Limb (tissue), 2 donors: ENCODE measurements at regions not wholly inside any gene's neighbourhood (a gene's known extent, or its start where the extent isn't known, plus 50 kb on each side); places are given as distances from the start of the nearest gene placed in this dataset.

Experiments
- DNase-seq, 2 donors: peaks; one replicate each; pipeline ENCODE4 v3.0.0-alpha.2; 2016; ENCODE audit errors: extremely low spot score in 2 of 2

- DNase-seq, result no peak
Measured at GRCh38 chr5:17690473-17690872, 56.2 kb downstream of the TAF11L14 start.

GRCh38 chr5:17691762-17692161, 57.5 kb downstream of the TAF11L14 start:
- DNase-seq, result no peak

- DNase-seq, result no peak
Measured at GRCh38 chr5:17694371-17694770, 60.1 kb downstream of the TAF11L14 start.

GRCh38 chr5:17694914-17695313, 60.7 kb downstream of the TAF11L14 start:
- no peak for DNase-seq

GRCh38 chr5:17696627-17697026, 62.4 kb downstream of the TAF11L14 start:
- no peak for DNase-seq

GRCh38 chr5:17697671-17698070, 63.4 kb downstream of the TAF11L14 start:
- no peak for DNase-seq

GRCh38 chr5:17709011-17709710, 74.9 kb downstream of the TAF11L14 start:
- DNase-seq, result no peak

- no peak for DNase-seq
Measured at GRCh38 chr5:17713301-17713700, 79.0 kb downstream of the TAF11L14 start.

- no peak for DNase-seq
Measured at GRCh38 chr5:17714186-17714585, 79.9 kb downstream of the TAF11L14 start.

- no peak for DNase-seq
Measured at GRCh38 chr5:17719592-17719991, 85.3 kb downstream of the TAF11L14 start.

- peak; percentile 43 to 57 for DNase-seq
Measured at GRCh38 chr5:17720071-17720470, 85.8 kb downstream of the TAF11L14 start.

- no peak for DNase-seq
Measured at GRCh38 chr5:17723876-17724275, 89.6 kb downstream of the TAF11L14 start.

- no peak for DNase-seq
Measured at GRCh38 chr5:17727098-17727497, 92.8 kb downstream of the TAF11L14 start.

GRCh38 chr5:17730421-17730820, 96.2 kb downstream of the TAF11L14 start:
- no peak for DNase-seq

GRCh38 chr5:17732351-17732923, 98.2 kb downstream of the TAF11L14 start:
- DNase-seq, result no peak

- DNase-seq, result peak in 1 of 2 donors; percentile 30
Measured at GRCh38 chr5:17734011-17734410, 99.8 kb downstream of the TAF11L14 start.

- DNase-seq, result no peak
Measured at GRCh38 chr5:17735761-17736160, 101.5 kb downstream of the TAF11L14 start.

- DNase-seq, result no peak
Measured at GRCh38 chr5:17737092-17737491, 102.8 kb downstream of the TAF11L14 start.

GRCh38 chr5:17738446-17738845, 104.2 kb downstream of the TAF11L14 start:
- no peak for DNase-seq

GRCh38 chr5:17743580-17744435, 109.5 kb downstream of the TAF11L14 start:
- peak in 1 of 2 donors; percentile 41 for DNase-seq

GRCh38 chr5:17748201-17748600, 113.9 kb downstream of the TAF11L14 start:
- DNase-seq, result no peak

- DNase-seq, result no peak
Measured at GRCh38 chr5:17748941-17749340, 114.7 kb downstream of the TAF11L14 start.
